Osteocyte (in vitro differentiated cells): ENCODE measurements at regions not wholly inside any gene's neighbourhood (a gene's known extent, or its start where the extent isn't known, plus 50 kb on each side); places are given as distances from the start of the nearest gene placed in this dataset.

ENCODE experiments used
- DNase-seq: peaks from one replicate; pipeline ENCODE4 v3.0.0; 2021; ENCODE audit warnings: mixed read lengths; ENCODE audit not compliant: unreplicated experiment; ENCODE audit errors: extremely low spot score
- H3K27ac Mint-ChIP-seq: one replicate; pipeline ENCODE4 v1.8.0; 2021; ENCODE audit warnings: mild to moderate bottlenecking, mixed read lengths; ENCODE audit not compliant: unreplicated experiment
- H3K27me3 Mint-ChIP-seq: one replicate; pipeline ENCODE4 v1.8.0; 2021; ENCODE audit warnings: mixed read lengths; ENCODE audit not compliant: unreplicated experiment
- H3K36me3 Mint-ChIP-seq: one replicate; pipeline ENCODE4 v1.8.0; 2021; ENCODE audit warnings: mixed read lengths; ENCODE audit not compliant: unreplicated experiment
- H3K4me1 Mint-ChIP-seq: one replicate; pipeline ENCODE4 v1.8.0; 2021; ENCODE audit warnings: mixed read lengths; ENCODE audit not compliant: unreplicated experiment
- H3K4me3 Mint-ChIP-seq: one replicate; pipeline ENCODE4 v1.8.0; 2021; ENCODE audit warnings: mild to moderate bottlenecking, moderate library complexity, mixed read lengths; ENCODE audit not compliant: unreplicated experiment
- H3K9me3 Mint-ChIP-seq: one replicate; pipeline ENCODE4 v1.8.0; 2021; ENCODE audit warnings: mixed read lengths; ENCODE audit not compliant: unreplicated experiment
- CTCF ChIP-seq: fragments of 200-600 bp; sonication (generic); IDR thresholded peaks from 2 replicates; pipeline ENCODE4 v1.5.0; 2021; ENCODE audit warnings: antibody characterized with exemption, mild to moderate bottlenecking, moderate library complexity

DNA sequence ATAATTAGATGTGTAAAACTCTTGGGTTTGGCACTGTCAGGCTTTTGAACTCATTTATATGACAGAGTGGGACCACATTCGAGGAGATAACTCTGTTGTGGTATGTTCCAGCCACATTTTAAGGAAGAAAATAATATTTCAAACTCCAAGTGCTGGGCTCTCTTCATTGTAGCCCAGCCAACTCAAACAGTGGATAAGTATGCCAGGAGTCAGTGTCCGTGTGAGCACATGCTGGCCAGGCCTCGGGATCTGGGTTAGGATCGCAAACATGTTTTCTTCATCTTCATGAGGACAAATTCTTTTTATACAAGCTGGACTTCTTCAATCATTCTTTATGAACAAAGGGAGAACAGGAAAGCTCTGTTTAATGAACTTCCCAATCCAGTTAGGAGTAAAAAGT is 497.5 kb downstream of the MAFB start:
- H3K36me3 Mint-ChIP-seq, result no peaks in the 10 kb centered on the region
- peaks cover 7% of the 10 kb centered on the region for H3K27me3 Mint-ChIP-seq
- H3K27ac Mint-ChIP-seq, result peak overlapping the region; percentile 58
- H3K9me3 Mint-ChIP-seq, result no peaks in the 10 kb centered on the region
- peaks cover 23% of the 10 kb centered on the region for H3K4me1 Mint-ChIP-seq
- no peak overlapping the region for H3K4me3 Mint-ChIP-seq
- TF ChIP-seq CTCF, result no peak
- no peak for DNase-seq

DNA sequence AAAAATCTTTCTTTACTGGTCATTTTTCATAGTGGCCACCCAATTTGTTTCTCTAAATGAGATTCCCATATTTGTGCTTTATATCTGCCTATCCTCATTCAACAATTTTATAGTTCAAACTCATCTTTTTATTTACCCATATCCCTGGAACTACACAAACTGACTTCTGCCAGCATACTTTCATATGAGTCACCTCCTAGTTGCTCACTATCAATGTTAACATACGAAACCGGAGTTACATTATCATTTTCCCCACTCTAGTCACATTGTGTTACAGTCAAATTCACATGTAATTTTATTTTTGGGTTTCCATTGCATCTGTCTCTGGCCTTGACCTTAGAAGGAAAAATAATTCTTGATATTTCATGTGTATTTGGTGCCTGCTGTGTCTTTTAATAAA is 499.4 kb downstream of the MAFB start:
- H3K9me3 Mint-ChIP-seq, result no peaks in the 10 kb centered on the region
- H3K36me3 Mint-ChIP-seq, result no peaks in the 10 kb centered on the region
- no peak overlapping the region for H3K27ac Mint-ChIP-seq
- no peak for TF ChIP-seq CTCF
- no peak overlapping the region for H3K4me3 Mint-ChIP-seq
- H3K27me3 Mint-ChIP-seq, result peaks cover 7% of the 10 kb centered on the region
- no peak for DNase-seq
- peaks cover 20% of the 10 kb centered on the region for H3K4me1 Mint-ChIP-seq

DNA sequence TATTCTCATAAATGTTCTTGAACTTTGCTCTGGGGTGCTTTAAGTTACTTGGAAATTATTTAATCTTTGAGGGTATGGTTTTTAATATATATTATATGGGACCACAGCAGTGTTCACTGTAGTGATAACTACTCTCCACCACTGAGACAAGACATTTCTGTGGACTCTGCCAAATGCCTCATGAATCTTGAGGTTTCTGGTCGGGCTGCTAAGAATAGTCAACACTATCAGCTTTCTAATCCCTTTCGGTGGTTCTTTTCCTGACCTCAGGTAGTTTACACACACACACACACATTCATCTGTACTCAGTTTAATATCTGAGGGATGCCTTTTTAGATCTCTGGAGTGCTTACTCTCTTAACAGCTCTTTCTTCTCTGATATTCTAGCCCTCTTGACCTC is 500.7 kb downstream of the MAFB start:
- Mint-ChIP-seq H3K27me3 (peaks cover 15% of the 10 kb centered on the region), H3K27ac (no peak overlapping the region), H3K4me1 (peaks cover 20% of the 10 kb centered on the region), H3K4me3 (no peak overlapping the region), H3K36me3 (no peaks in the 10 kb centered on the region), H3K9me3 (no peaks in the 10 kb centered on the region)
- TF ChIP-seq CTCF, result no peak
- no peak for DNase-seq

- no peaks in the 10 kb centered on the region for H3K9me3 Mint-ChIP-seq
Measured at GRCh38 chr20:40186826-40187225, 502.2 kb downstream of the MAFB start.

DNA sequence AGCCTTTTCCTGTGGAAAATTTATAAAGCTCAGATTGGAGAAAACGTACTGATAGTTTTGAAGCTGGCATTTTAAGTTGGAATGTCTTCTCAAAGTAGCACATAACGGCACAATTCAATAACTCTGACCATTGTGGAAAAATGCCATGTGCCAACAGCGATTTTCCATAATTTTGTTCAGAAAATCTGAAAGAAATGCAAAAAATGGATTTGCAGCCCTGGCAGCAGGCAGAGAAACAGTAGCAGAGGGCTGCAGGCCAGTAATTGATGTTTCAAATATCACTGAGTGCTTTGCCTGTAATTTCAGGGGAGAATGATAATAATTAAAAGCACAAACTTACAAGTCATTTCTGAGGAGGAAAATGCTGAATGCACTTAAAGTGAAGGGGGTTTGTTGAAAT is 507.4 kb downstream of the MAFB start:
- no peak overlapping the region for H3K4me3 Mint-ChIP-seq
- no peaks in the 10 kb centered on the region for H3K4me1 Mint-ChIP-seq
- no peaks in the 10 kb centered on the region for H3K36me3 Mint-ChIP-seq
- H3K27ac Mint-ChIP-seq, result no peak overlapping the region
- no peaks in the 10 kb centered on the region for H3K9me3 Mint-ChIP-seq
- peaks cover 21% of the 10 kb centered on the region for H3K27me3 Mint-ChIP-seq
- no peak for TF ChIP-seq CTCF
- no peak for DNase-seq

More at GRCh38 chr20:40186826-40187225, 502.2 kb downstream of the MAFB start:
- no peak for DNase-seq
- H3K27me3 Mint-ChIP-seq, result peaks cover 17% of the 10 kb centered on the region
- TF ChIP-seq CTCF, result no peak
- no peak overlapping the region for H3K27ac Mint-ChIP-seq
- peaks cover 17% of the 10 kb centered on the region for H3K4me1 Mint-ChIP-seq
- no peaks in the 10 kb centered on the region for H3K36me3 Mint-ChIP-seq
- no peak overlapping the region for H3K4me3 Mint-ChIP-seq
